C4-2B (cell line): ENCODE measurements at regions not wholly inside any gene's neighbourhood (a gene's known extent, or its start where the extent isn't known, plus 50 kb on each side); places are given as distances from the start of the nearest gene placed in this dataset.

Experiments used
- H3K27ac ChIP-seq: fragments of 450-650 bp; 2 replicates; pipeline ENCODE4 v1.5.1; 2017
- ZFX ChIP-seq: fragments of 450-650 bp; IDR thresholded peaks from 2 replicates; pipeline ENCODE4 v1.6.1; 2017
- TF ChIP-seq, protein P1 (sequence below): fragments of 450-650 bp; conservative IDR thresholded peaks from 2 replicates; pipeline ENCODE4 v1.5.1; 2017; ENCODE audit warnings: mild to moderate bottlenecking

DNA sequence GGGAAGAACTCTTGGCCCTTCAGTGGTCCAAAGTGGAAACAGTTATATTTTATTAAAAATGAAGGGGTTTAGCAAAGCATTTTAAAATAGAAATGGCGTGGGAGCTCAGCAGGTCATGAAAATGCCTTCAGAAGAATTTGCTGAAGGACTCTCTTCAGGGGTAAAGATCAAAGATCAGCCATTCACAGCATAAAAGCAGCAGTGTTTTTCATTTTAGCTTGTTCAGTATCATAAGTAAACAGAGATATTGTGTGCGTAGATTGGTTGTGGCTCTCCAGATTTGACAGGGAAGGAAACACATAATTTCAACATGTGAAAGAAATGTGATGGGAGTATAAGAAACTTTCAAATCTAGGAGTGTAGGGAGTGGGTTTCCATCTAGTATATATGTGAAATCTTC, 519.2 kb upstream of the MAP3K7 start:
- TF ChIP-seq ZFX: no peak
- TF ChIP-seq, protein P1, sequence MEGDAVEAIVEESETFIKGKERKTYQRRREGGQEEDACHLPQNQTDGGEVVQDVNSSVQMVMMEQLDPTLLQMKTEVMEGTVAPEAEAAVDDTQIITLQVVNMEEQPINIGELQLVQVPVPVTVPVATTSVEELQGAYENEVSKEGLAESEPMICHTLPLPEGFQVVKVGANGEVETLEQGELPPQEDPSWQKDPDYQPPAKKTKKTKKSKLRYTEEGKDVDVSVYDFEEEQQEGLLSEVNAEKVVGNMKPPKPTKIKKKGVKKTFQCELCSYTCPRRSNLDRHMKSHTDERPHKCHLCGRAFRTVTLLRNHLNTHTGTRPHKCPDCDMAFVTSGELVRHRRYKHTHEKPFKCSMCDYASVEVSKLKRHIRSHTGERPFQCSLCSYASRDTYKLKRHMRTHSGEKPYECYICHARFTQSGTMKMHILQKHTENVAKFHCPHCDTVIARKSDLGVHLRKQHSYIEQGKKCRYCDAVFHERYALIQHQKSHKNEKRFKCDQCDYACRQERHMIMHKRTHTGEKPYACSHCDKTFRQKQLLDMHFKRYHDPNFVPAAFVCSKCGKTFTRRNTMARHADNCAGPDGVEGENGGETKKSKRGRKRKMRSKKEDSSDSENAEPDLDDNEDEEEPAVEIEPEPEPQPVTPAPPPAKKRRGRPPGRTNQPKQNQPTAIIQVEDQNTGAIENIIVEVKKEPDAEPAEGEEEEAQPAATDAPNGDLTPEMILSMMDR: no peak
- H3K27ac ChIP-seq: no peak overlapping the region

DNA sequence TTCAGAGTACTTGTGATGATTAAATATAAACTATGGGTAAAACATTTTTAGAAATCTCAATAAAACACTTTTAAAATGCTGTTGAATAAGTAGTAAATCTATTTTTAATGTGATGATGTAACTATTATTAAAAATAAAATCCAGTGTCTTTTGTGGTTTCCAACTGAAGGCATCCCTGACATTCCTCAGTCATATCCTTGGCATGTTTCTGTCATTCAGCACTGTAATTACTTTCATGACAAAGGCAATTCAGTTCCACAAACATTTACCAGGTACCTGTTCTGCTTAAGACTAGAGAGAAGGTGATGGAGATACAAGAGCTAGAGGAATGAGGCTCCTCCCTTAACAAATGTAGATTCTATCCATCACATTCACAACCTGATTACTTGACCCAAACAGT, 518.7 kb upstream of the MAP3K7 start:
- TF ChIP-seq ZFX: no peak
- TF ChIP-seq, protein P1: no peak
- no peak overlapping the region for H3K27ac ChIP-seq

DNA sequence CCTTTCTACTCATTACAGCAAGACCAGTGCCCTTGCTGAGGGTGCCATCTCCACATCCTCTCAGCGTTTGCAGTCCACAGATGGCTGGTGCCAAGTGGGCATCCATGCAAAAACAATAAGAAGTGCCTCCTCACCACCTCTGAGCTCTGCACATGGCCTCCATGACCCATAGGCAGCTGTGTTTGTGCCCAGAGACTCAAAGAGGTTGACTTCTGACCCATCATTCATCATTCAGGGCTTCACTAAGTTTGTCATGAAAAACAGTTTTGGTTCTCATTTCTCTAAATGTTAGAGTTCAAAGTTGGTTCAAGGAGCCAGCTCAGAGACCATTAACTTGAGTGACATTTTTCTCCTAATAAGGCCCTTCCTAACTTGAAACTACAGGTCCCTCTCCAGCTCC, 512.6 kb upstream of the MAP3K7 start:
- H3K27ac ChIP-seq: no peak overlapping the region
- TF ChIP-seq, protein P1: no peak
- no peak for TF ChIP-seq ZFX

DNA sequence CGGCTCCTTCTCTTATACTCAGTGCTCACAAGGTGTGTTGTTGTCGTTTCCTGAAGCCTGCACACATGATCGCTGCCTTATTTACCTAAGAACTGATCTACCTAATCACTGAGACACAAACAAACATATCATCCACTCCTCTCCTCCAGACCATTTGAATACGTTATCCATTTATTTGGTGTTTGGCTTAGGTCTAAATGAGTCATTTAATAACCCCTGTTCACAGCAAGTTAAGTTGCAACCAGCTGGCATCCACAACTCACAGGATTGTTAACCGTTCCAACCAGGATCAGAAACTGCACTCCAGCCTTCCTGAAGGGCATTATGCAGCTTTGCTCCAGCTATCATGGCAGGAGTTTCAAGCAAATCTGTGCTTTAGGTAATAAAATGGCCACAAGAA, 511.1 kb upstream of the MAP3K7 start:
- H3K27ac ChIP-seq: no peak overlapping the region
- TF ChIP-seq, protein P1: no peak
- no peak for TF ChIP-seq ZFX

DNA sequence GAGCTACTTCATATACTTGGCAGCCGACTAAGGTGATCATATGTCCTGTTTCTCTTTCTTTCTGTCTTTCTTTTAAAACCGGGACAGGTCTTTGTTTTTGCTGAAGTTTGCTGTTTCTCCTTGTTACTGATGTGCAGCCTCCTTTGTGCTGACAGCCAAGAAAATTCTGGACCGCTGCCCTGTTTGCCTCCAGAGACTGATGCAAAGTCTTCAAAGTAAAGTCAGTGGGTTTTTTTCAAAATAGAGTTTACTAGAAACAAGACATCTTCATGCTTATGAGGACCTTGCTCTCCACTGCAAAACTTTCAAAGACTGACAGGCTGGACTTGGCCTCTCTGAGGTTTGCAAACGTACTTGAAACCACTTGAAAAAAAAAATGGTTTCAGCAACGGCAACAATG, 510.5 kb upstream of the MAP3K7 start:
- TF ChIP-seq, protein P1: no peak
- no peak for TF ChIP-seq ZFX
- H3K27ac ChIP-seq: no peak overlapping the region

DNA sequence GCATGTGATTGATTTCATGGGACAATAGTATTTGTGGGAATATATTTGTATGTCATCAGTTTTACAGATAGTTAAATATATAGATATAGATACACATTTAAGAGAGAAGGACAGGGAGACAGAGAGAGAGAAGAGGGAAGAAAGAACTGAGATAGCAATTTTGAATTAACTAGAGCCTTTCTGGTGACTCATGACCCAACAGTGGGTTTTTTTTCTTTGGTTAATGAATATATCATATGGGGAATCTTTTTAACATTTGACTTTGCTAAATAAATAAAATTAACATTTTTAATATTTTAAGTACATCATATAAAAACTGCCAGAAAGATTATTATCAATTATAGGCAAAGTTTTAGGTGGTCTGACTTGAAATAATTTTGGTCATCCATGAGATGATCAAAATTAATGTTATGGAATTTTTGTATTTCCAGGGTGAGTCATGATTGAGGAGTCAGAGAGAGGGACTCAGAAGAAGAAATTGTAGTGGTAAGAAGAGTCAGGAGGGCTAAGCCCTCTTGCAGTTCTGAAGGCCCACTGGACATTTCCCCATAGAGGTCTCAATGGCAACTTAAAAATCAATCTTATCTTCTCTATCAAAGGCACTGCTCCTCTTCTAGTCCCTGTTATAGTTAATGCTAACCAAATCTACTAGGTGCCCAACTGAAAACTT, 508.1 kb upstream of the MAP3K7 start:
- TF ChIP-seq ZFX: no peak
- H3K27ac ChIP-seq: no peak overlapping the region

DNA sequence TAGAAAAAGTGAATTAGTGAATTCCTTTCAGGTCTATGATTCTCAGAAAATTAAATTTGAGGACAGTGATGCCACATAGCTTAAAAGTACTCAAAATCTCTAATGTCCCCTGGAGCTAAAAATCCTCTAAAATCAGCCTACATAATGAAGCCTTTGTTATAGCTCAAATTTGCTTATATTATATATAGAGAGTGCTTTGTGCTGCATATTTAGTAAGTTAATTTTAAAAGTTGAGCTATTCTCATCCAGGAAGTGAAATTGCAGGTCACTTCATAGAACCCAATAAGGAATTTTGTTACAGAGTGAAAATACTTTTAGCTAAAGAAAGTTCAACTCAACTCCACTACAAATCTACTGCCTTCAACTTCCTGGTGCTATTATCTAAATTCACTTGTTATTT, 507.5 kb upstream of the MAP3K7 start:
- no peak overlapping the region for H3K27ac ChIP-seq
- TF ChIP-seq ZFX: no peak
- TF ChIP-seq, protein P1: no peak

DNA sequence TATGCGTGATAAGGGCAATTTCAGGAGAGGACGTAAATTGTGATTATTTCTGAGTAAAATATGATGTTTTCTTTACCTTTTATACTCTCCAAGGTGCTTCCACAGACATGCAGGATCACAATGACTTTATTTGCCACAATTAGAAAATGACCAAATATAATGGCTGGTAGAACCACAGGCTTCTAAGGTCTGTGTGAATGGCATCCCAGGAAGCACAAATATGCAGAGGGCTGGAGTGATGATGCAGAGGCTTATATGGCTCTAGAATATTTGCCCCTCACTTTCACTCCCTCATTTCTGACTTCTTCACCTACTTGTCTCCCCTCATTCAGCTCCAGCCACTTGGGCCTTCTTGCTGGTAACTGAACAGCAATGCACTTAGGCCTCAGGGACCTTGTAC, 502.1 kb upstream of the MAP3K7 start:
- no peak overlapping the region for H3K27ac ChIP-seq
- TF ChIP-seq, protein P1: no peak
- TF ChIP-seq ZFX: no peak
